ENCODE measurements at regions not wholly inside any gene's neighbourhood (a gene's known extent, or its start where the extent isn't known, plus 50 kb on each side); places are given as distances from the start of the nearest gene placed in this dataset.

DNA sequence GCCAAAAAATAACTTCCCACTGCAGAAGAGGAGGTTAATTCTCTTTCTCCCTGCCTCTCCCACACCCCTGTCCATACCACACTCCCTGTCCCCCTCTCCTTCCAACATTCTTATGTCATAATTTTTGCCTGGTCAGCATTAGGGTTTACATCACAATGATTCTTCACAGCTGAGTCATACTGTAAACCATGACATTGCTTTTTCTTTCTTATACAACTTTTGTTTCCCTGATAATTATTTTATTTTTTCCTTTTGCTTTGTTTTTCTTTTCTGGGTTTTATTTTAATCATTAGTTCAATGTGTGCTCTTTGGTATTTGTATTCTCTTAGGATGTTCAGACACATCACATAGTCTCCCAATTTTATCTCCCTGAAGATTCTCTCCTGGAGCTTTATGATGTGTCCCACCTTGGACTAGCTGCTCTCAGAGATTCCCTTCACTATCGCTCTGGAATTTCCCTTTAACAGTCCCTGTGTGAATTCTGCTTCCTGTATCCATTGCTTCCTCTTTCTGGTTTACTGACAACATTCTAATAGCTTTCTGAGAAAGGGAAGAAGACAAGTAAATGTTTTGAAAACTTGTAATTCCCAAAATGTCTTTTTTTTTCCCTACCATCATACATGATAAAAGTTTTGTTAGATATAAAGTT is 70.7 kb downstream of the SOX2 start:
- TF ChIP-seq, protein P1, sequence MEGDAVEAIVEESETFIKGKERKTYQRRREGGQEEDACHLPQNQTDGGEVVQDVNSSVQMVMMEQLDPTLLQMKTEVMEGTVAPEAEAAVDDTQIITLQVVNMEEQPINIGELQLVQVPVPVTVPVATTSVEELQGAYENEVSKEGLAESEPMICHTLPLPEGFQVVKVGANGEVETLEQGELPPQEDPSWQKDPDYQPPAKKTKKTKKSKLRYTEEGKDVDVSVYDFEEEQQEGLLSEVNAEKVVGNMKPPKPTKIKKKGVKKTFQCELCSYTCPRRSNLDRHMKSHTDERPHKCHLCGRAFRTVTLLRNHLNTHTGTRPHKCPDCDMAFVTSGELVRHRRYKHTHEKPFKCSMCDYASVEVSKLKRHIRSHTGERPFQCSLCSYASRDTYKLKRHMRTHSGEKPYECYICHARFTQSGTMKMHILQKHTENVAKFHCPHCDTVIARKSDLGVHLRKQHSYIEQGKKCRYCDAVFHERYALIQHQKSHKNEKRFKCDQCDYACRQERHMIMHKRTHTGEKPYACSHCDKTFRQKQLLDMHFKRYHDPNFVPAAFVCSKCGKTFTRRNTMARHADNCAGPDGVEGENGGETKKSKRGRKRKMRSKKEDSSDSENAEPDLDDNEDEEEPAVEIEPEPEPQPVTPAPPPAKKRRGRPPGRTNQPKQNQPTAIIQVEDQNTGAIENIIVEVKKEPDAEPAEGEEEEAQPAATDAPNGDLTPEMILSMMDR (IDR thresholded peaks at IDR 0.05), result no peak
- no peak for TF ChIP-seq POLR2A (IDR thresholded peaks at IDR 0.05)

Measured in vagina (tissue), 2 donors.